Heart left ventricle (tissue), 16 donors: ENCODE measurements at regions not wholly inside any gene's neighbourhood (a gene's known extent, or its start where the extent isn't known, plus 50 kb on each side); places are given as distances from the start of the nearest gene placed in this dataset.

Experiments used
- ATAC-seq, 4 donors: fragments of 200-7000 bp; cut with Tn5 transposase; one replicate each; pipeline ENCODE4 v1.9.1; 2020 to 2022; ENCODE audit warnings: moderate library complexity in 4 of 4, mild to moderate bottlenecking in 3 of 4, moderate number of reproducible peaks in 1 of 4
- DNase-seq, 5 donors: peaks; one replicate each; pipeline ENCODE4 v3.0.0-alpha.2; 2020
- H3K27ac ChIP-seq, 12 donors: fragments of 200-600 bp; sonication (generic) in 4 of 12; one replicate each; pipeline versions ENCODE4 v1.5.0 to v1.8.0; 2016 to 2022; ENCODE audit warnings: mild to moderate bottlenecking in 2 of 12
- H3K27me3 ChIP-seq, 9 donors: fragments of 200-600 bp; sonication (generic) in 2 of 9; one replicate each; pipeline versions ENCODE4 v1.5.1 to v1.8.0; 2016 to 2022; ENCODE audit warnings: mild to moderate bottlenecking in 3 of 9
- H3K36me3 ChIP-seq, 9 donors: fragments of 200-600 bp; sonication (generic) in 2 of 9; one replicate each; pipeline versions ENCODE4 v1.5.0 to v1.8.0; 2018 to 2022; ENCODE audit warnings: mild to moderate bottlenecking in 2 of 9
- H3K4me1 ChIP-seq, 12 donors: fragments of 200-600 bp; sonication (generic) in 4 of 12; one replicate each; pipeline versions ENCODE4 v1.5.0 to v1.8.0; 2016 to 2022; ENCODE audit warnings: mild to moderate bottlenecking in 3 of 12
- H3K4me3 ChIP-seq, 12 donors: fragments of 200-600 bp; sonication (generic) in 4 of 12; one replicate each; pipeline versions ENCODE4 v1.5.0 to v1.8.0; 2017 to 2022; ENCODE audit warnings: mild to moderate bottlenecking in 9 of 12, moderate library complexity in 4 of 12
- H3K9me3 ChIP-seq, 12 donors: fragments of 200-600 bp; sonication (generic) in 4 of 12; one replicate each; pipeline versions ENCODE4 v1.5.0 to v1.8.0; 2016 to 2022; ENCODE audit warnings: mild to moderate bottlenecking in 1 of 12
- POLR2A ChIP-seq, 2 donors: fragments of 450-650 bp; IDR thresholded peaks; one replicate each; pipeline ENCODE4 v1.6.1; 2017; ENCODE audit warnings: antibody characterized with exemption in 2 of 2, mild to moderate bottlenecking in 2 of 2, moderate library complexity in 2 of 2
- WGBS, 4 donors: extraction: QIAGEN DNeasy Blood & Tissue Kit in 2 of 4; methylation state at CpG; one replicate each; pipeline versions ENCODE4 v1.1.5 to v1.1.7; 2013 to 2018; 5-methylcytosine and 5-hydroxymethylcytosine counted together
- intact Hi-C, 10 donors: fragments of 100-400 bp; cut with DNase I; formaldehyde crosslinking; loops; one replicate each; pipeline versions ENCODE4 v1.11.1 to v1.14.2; 2022
- TF ChIP-seq, protein P1 (sequence below), 12 donors: fragments of 200-600 bp; sonication (generic) in 4 of 12; IDR thresholded peaks; one replicate each; pipeline versions ENCODE4 v1.5.0 to v1.8.0; 2018 to 2022; ENCODE audit warnings: antibody characterized with exemption in 12 of 12, mild to moderate bottlenecking in 5 of 12
- donor health status: ischemic (EF 13 %, LVEDD 7.1; RV severe dilation, severe dysfunction).
- donor health status: healthy with polysubstance abuse.
- donor health status: DM: no; HTN: yes; CAD: no.
- donor health status: DM: no; HTN: no; CAD: no.
- donor health status: ischemic (EF 25% LVEDD 6.9; RV normal size, moderate dysfunction).
- donor health status: ischemic (EF 25% LVEDD 5.7; RV mildly dilated, moderate dysfunction).
- donor health status: healthy.
- donor health status: DM: yes; HTN: yes; CAD: no.
- donor health status: ischemic (EF 35%, LVEDD 5.7; RV mildly dilated, moderate dysfunction).
- donor health status: nonischemic (EF 11% LVEDD 7.7; RV severe dilation, severe dysfunction).
- donor health status: DM: yes; HTN: yes; CAD: no.
- donor health status: PGD.
- donor health status: ischemic (EF 29% LVEDD 5.4; RV normal size, mild dysfunction).
- donor health status: nonischemic (EF 23%, LVEDD 6.1; RV moderate dilation, normal function).

- Histone ChIP-seq H3K4me1 (no peaks in the 10 kb centered on the region), H3K36me3 (no peaks in the 10 kb centered on the region), H3K4me3 (no peak overlapping the region), H3K9me3 (no peaks in the 10 kb centered on the region), H3K27me3 (no peaks in the 10 kb centered on the region), H3K27ac (no peak overlapping the region)
- TF ChIP-seq POLR2A (IDR thresholded peaks at IDR 0.05) = no peak
- TF ChIP-seq, protein P1, sequence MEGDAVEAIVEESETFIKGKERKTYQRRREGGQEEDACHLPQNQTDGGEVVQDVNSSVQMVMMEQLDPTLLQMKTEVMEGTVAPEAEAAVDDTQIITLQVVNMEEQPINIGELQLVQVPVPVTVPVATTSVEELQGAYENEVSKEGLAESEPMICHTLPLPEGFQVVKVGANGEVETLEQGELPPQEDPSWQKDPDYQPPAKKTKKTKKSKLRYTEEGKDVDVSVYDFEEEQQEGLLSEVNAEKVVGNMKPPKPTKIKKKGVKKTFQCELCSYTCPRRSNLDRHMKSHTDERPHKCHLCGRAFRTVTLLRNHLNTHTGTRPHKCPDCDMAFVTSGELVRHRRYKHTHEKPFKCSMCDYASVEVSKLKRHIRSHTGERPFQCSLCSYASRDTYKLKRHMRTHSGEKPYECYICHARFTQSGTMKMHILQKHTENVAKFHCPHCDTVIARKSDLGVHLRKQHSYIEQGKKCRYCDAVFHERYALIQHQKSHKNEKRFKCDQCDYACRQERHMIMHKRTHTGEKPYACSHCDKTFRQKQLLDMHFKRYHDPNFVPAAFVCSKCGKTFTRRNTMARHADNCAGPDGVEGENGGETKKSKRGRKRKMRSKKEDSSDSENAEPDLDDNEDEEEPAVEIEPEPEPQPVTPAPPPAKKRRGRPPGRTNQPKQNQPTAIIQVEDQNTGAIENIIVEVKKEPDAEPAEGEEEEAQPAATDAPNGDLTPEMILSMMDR (IDR thresholded peaks at IDR 0.05) = no peak
- DNase-seq (no peak), ATAC-seq (no peak)
- intact Hi-C loops = no loop called here
- 52 to 61% (median 58%) methylated on average over 5 of the region's 5 CpGs for WGBS, 4 donors
These were observed 446.2 kb downstream of the KCTD8 start for GRCh38 chr4:44002368-44002767.

GRCh38 chr4:44016570-44017421 is 431.8 kb downstream of the KCTD8 start:
- Histone ChIP-seq H3K27me3 (no peaks in the 10 kb centered on the region), H3K4me1 (no peaks in the 10 kb centered on the region), H3K36me3 (no peaks in the 10 kb centered on the region), H3K9me3 (peaks cover 0 to 8% (median 0%) of the 10 kb centered on the region in 12 donors), H3K4me3 (no peak overlapping the region), H3K27ac (no peak overlapping the region)
- intact Hi-C loops = no loop called here
- WGBS, 4 donors = 88 to 92% (median 88%) methylated on average over 18 of the region's 18 CpGs
- TF ChIP-seq POLR2A (IDR thresholded peaks at IDR 0.05) = no peak
- TF ChIP-seq, protein P1 (IDR thresholded peaks at IDR 0.05) = no peak
- no peak for DNase-seq
- no peak for ATAC-seq

DNA sequence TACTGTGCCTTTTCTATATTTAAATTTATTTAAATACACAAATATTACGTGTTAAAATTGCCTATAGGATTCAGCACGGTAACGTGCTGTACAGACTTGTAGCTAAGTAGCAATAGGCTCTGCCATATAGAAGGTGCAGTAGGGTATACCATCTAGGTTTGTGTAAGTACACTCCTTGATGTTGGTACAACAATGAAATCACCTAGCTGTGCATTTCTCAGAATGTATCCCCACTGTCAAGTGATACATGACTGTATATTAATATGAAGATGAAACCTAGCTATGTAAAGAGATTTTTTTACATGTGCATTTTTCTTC is 431.2 kb downstream of the KCTD8 start:
- Histone ChIP-seq H3K9me3 (peaks cover 0 to 8% (median 0%) of the 10 kb centered on the region in 12 donors), H3K4me1 (no peaks in the 10 kb centered on the region), H3K36me3 (no peaks in the 10 kb centered on the region), H3K4me3 (no peak overlapping the region), H3K27ac (no peak overlapping the region), H3K27me3 (no peaks in the 10 kb centered on the region)
- ATAC-seq (no peak), DNase-seq (no peak)
- intact Hi-C loops = no loop called here
- WGBS, 4 donors = 91 to 93% (median 92%) methylated on average over 3 of the region's 3 CpGs
- TF ChIP-seq, protein P1 (IDR thresholded peaks at IDR 0.05) = no peak
- TF ChIP-seq POLR2A (IDR thresholded peaks at IDR 0.05) = no peak

- 59 to 70% (median 61%) methylated on average over 1 of the region's 1 CpG for WGBS, 4 donors
- intact Hi-C loops = no loop called here
These were observed 428.9 kb downstream of the KCTD8 start for GRCh38 chr4:44019721-44020120.

More at GRCh38 chr4:44019721-44020120, 428.9 kb downstream of the KCTD8 start:
- Histone ChIP-seq H3K9me3 (peaks cover 0 to 8% (median 0%) of the 10 kb centered on the region in 12 donors), H3K4me3 (no peak overlapping the region), H3K4me1 (no peaks in the 10 kb centered on the region), H3K27me3 (no peaks in the 10 kb centered on the region), H3K27ac (no peak overlapping the region), H3K36me3 (no peaks in the 10 kb centered on the region)
- no peak for ATAC-seq
- no peak for TF ChIP-seq POLR2A (IDR thresholded peaks at IDR 0.05)
- TF ChIP-seq, protein P1 (IDR thresholded peaks at IDR 0.05) = no peak
- DNase-seq = no peak
